H9 (cell line): ENCODE measurements at regions not wholly inside any gene's neighbourhood (a gene's known extent, or its start where the extent isn't known, plus 50 kb on each side); places are given as distances from the start of the nearest gene placed in this dataset.
"Not testable (repeated sequence)": the region's sequence is repeated elsewhere in the genome, so short reads cannot be mapped to it uniquely, and the experiment has no call there.

Experiments used
- DNase-seq: peaks from one replicate; pipeline ENCODE4 v3.0.0-alpha.2; 2017
- H2AFZ ChIP-seq: one replicate; pipeline ENCODE4 v1.6.1; 2013; ENCODE audit warnings: mild to moderate bottlenecking, low read length, control low read depth, moderate library complexity
- H2AK5ac ChIP-seq: 2 replicates; pipeline ENCODE4 v1.6.1; 2013; ENCODE audit warnings: low read length, control low read depth, mixed read lengths; ENCODE audit not compliant: insufficient read length
- H2BK120ac ChIP-seq: one replicate; pipeline ENCODE4 v1.6.1; 2013; ENCODE audit warnings: low read depth, mild to moderate bottlenecking, low read length, control low read depth, inconsistent platforms; ENCODE audit not compliant: poor library complexity, severe bottlenecking
- H2BK12ac ChIP-seq: 2 replicates; pipeline ENCODE4 v1.6.1; 2013; ENCODE audit warnings: low read length, control low read depth, mixed read lengths, low read depth; ENCODE audit not compliant: insufficient read length
- H2BK15ac ChIP-seq: 2 replicates; pipeline ENCODE4 v1.6.1; 2013; ENCODE audit warnings: low read depth, low read length, control low read depth
- H2BK20ac ChIP-seq: one replicate; pipeline ENCODE4 v1.6.1; 2013; ENCODE audit warnings: low read depth, mild to moderate bottlenecking, low read length, control low read depth, inconsistent platforms; ENCODE audit not compliant: poor library complexity, severe bottlenecking
- H2BK5ac ChIP-seq: 2 replicates; pipeline ENCODE4 v1.6.1; 2013; ENCODE audit warnings: low read length, control low read depth, mixed read lengths; ENCODE audit not compliant: insufficient read length
- H3K14ac ChIP-seq: 2 replicates; pipeline ENCODE4 v1.6.1; 2013; ENCODE audit warnings: low read length, control low read depth; ENCODE audit not compliant: insufficient read depth
- H3K18ac ChIP-seq: 2 replicates; pipeline ENCODE4 v1.6.1; 2013; ENCODE audit warnings: low read depth, mild to moderate bottlenecking, mixed read lengths, low read length, control low read depth; ENCODE audit not compliant: insufficient read length
- H3K23ac ChIP-seq: 2 replicates; pipeline ENCODE4 v1.6.1; 2013; ENCODE audit warnings: low read length, control low read depth, mixed read lengths, low read depth; ENCODE audit not compliant: insufficient read length
- H3K23me2 ChIP-seq: 2 replicates; pipeline ENCODE4 v1.6.1; 2013; ENCODE audit warnings: low read depth, mild to moderate bottlenecking, mixed read lengths, low read length, control low read depth; ENCODE audit not compliant: insufficient read length, poor library complexity, severe bottlenecking
- H3K27ac ChIP-seq: 2 replicates; pipeline ENCODE4 v1.5.1; 2013; ENCODE audit warnings: low read length, control low read depth, mixed read lengths, low read depth; ENCODE audit not compliant: insufficient read length
- H3K27me3 ChIP-seq: 2 replicates; pipeline ENCODE4 v1.6.1; 2013; ENCODE audit warnings: low read length, control low read depth, inconsistent platforms; ENCODE audit not compliant: insufficient read depth
- H3K4ac ChIP-seq: 2 replicates; pipeline ENCODE4 v1.6.1; 2013; ENCODE audit warnings: low read depth, mild to moderate bottlenecking, control low read depth, inconsistent platforms, low read length, moderate library complexity
- H3K4me1 ChIP-seq: 2 replicates; pipeline ENCODE4 v1.6.1; 2013; ENCODE audit warnings: low read length, control low read depth, inconsistent platforms; ENCODE audit not compliant: insufficient read depth
- H3K4me2 ChIP-seq: 2 replicates; pipeline ENCODE4 v1.6.1; 2013; ENCODE audit warnings: low read length, control low read depth, mixed read lengths; ENCODE audit not compliant: insufficient read length, insufficient read depth
- H3K56ac ChIP-seq: 2 replicates; pipeline ENCODE4 v1.6.1; 2013; ENCODE audit warnings: low read depth, mild to moderate bottlenecking, mixed read lengths, low read length, control low read depth; ENCODE audit not compliant: insufficient read length
- H3K79me1 ChIP-seq: 2 replicates; pipeline ENCODE4 v1.6.1; 2013; ENCODE audit warnings: low read depth, mild to moderate bottlenecking, moderate library complexity, low read length, control low read depth, inconsistent platforms; ENCODE audit not compliant: insufficient read depth, poor library complexity, severe bottlenecking
- H3K79me2 ChIP-seq: 2 replicates; pipeline ENCODE4 v1.6.1; 2013; ENCODE audit warnings: low read length, control low read depth, inconsistent platforms; ENCODE audit not compliant: insufficient read depth
- H3K9ac ChIP-seq: 2 replicates; pipeline ENCODE4 v1.6.1; 2013; ENCODE audit warnings: low read length, control low read depth, mixed read lengths; ENCODE audit not compliant: insufficient read length; ENCODE audit errors: extremely low read depth
- H3K9me3 ChIP-seq: one replicate; pipeline ENCODE4 v1.6.1; 2013; ENCODE audit warnings: low read depth, low read length, inconsistent platforms; ENCODE audit not compliant: control insufficient read depth
- H3T11ph ChIP-seq: one replicate; pipeline ENCODE4 v1.6.1; 2013; ENCODE audit warnings: mild to moderate bottlenecking, low read length, control low read depth, inconsistent platforms
- H4K20me1 ChIP-seq: one replicate; pipeline ENCODE4 v1.6.1; 2013; ENCODE audit not compliant: control insufficient read depth, insufficient read length, insufficient read depth
- H4K5ac ChIP-seq: 2 replicates; pipeline ENCODE4 v1.6.1; 2013; ENCODE audit warnings: low read depth, mild to moderate bottlenecking, mixed read lengths, low read length, control low read depth; ENCODE audit not compliant: insufficient read length
- H4K8ac ChIP-seq: replicated peaks from 2 replicates; pipeline ENCODE4 v1.6.1; 2013; ENCODE audit warnings: low read length, control low read depth, mixed read lengths, low read depth; ENCODE audit not compliant: insufficient read length
- H4K91ac ChIP-seq: 2 replicates; pipeline ENCODE4 v1.6.1; 2013; ENCODE audit warnings: low read depth, mild to moderate bottlenecking, moderate library complexity, mixed read lengths, low read length, control low read depth; ENCODE audit not compliant: insufficient read length
- H3K27ac Mint-ChIP-seq, 3 experiments: 2 replicates in 2 of 3; 3 replicates in 1 of 3; pipeline ENCODE4 v1.8.0; 2020 to 2021; ENCODE audit warnings: mixed read lengths in 3 of 3, mild to moderate bottlenecking in 1 of 3, moderate library complexity in 1 of 3
- H3K27me3 Mint-ChIP-seq: 2 replicates; pipeline ENCODE4 v1.8.0; 2021; ENCODE audit warnings: low read depth, mild to moderate bottlenecking, moderate library complexity, mixed read lengths
- H3K36me3 Mint-ChIP-seq, 3 experiments: 2 replicates in 2 of 3; 3 replicates in 1 of 3; pipeline ENCODE4 v1.8.0; 2020 to 2021; ENCODE audit warnings: low read depth in 3 of 3, mixed read lengths in 3 of 3; ENCODE audit not compliant: insufficient read depth in 1 of 3
- H3K4me1 Mint-ChIP-seq, 2 experiments: 2 replicates each; pipeline ENCODE4 v1.8.0; 2020; ENCODE audit warnings: mixed read lengths in 2 of 2
- H3K4me3 Mint-ChIP-seq, 2 experiments: 2 replicates in 1 of 2; 3 replicates in 1 of 2; pipeline ENCODE4 v1.8.0; 2020 to 2021; ENCODE audit warnings: mild to moderate bottlenecking in 2 of 2, mixed read lengths in 2 of 2, moderate library complexity in 1 of 2
- H3K9me3 Mint-ChIP-seq, 2 experiments: 2 replicates in 1 of 2; 3 replicates in 1 of 2; pipeline ENCODE4 v1.8.0; 2020; ENCODE audit warnings: mild to moderate bottlenecking in 2 of 2, mixed read lengths in 2 of 2, moderate library complexity in 1 of 2
- WGBS: extraction: QIAGEN DNeasy Blood & Tissue Kit; methylation state at CpG from one replicate; pipeline ENCODE4 v1.1.7; 2013; ENCODE audit warnings: missing lambda C conversion rate, low lambda C conversion rate, mixed read lengths; ENCODE audit not compliant: insufficient read length; ENCODE audit errors: extremely low coverage; 5-methylcytosine and 5-hydroxymethylcytosine counted together

DNA sequence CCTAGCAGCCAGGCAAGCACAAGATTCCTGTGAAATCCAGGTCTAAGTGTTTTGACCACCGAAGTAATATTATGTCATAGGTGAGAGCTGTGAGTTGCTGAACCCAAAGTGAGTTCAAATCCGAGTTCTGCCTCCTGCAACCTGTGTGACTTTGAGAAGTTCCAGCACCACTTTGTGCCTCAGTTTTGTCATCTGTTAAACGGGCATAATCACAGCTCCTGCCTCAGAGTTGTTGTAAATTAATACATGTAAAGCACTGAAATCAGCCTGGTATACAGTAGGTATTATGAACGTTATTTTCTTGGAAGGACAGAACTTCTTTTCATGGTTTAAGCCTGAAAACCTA is 152.5 kb upstream of the ALDH3B2 start:
- H3K9ac ChIP-seq, H2BK20ac ChIP-seq: not testable (repeated sequence)

GRCh38 chr11:67826028-67826950 is 151.9 kb upstream of the ALDH3B2 start:
- not testable (repeated sequence) for H3K9ac ChIP-seq, H4K5ac ChIP-seq, H3K9me3 Mint-ChIP-seq, H2BK15ac ChIP-seq, H2AFZ ChIP-seq, H3K4ac ChIP-seq, H2BK5ac ChIP-seq, H4K20me1 ChIP-seq, DNase-seq, H3K27ac ChIP-seq, H2BK20ac ChIP-seq, H3K9me3 ChIP-seq, H2AK5ac ChIP-seq, H3K14ac ChIP-seq, H2BK12ac ChIP-seq, H3K56ac ChIP-seq, H2BK120ac ChIP-seq, H3K79me2 ChIP-seq, H3K18ac ChIP-seq, H3K4me1 ChIP-seq, H3T11ph ChIP-seq, H3K36me3 Mint-ChIP-seq, H3K79me1 ChIP-seq, H3K23ac ChIP-seq, H3K23me2 ChIP-seq, H3K4me2 ChIP-seq, H4K8ac ChIP-seq, H3K27me3 ChIP-seq, H4K91ac ChIP-seq
- WGBS, result no CpG with 5 or more reads among the region's 25 CpGs
- Mint-ChIP-seq H3K4me1 (peaks cover 20 to 27% of the 10 kb centered on the region in 2 experiments), H3K27me3 (peaks cover 11% of the 10 kb centered on the region), H3K27ac (peak overlapping the region in 2 of 3 experiments; percentile 41 to 52; a peak in 3 of 7 replicates), H3K4me3 (0 out of 5 replicates have a peak overlapping the region, but pooled peaks of 1 of the 2 experiments have one; percentile 18)

More for the DNA sequence above, 152.5 kb upstream of the ALDH3B2 start:
- H3K4ac ChIP-seq, H3K23ac ChIP-seq, H3K4me3 Mint-ChIP-seq, H4K8ac ChIP-seq, H3K18ac ChIP-seq, H2BK12ac ChIP-seq, H4K20me1 ChIP-seq, H3K79me2 ChIP-seq, H3K4me1 ChIP-seq, DNase-seq, H2BK15ac ChIP-seq, H3T11ph ChIP-seq, H3K27ac Mint-ChIP-seq, H3K9me3 ChIP-seq, H3K14ac ChIP-seq, H2AFZ ChIP-seq, H3K4me2 ChIP-seq, H4K5ac ChIP-seq, H3K79me1 ChIP-seq, H3K36me3 Mint-ChIP-seq, H4K91ac ChIP-seq, H3K27ac ChIP-seq, H2AK5ac ChIP-seq, H2BK120ac ChIP-seq, H2BK5ac ChIP-seq, H3K27me3 ChIP-seq, H3K56ac ChIP-seq, H3K23me2 ChIP-seq, H3K9me3 Mint-ChIP-seq: not testable (repeated sequence)
- H3K27me3 Mint-ChIP-seq, result peaks cover 11% of the 10 kb centered on the region
- no CpG with 5 or more reads among the region's 4 CpGs for WGBS
- H3K4me1 Mint-ChIP-seq, result peaks cover 20 to 27% of the 10 kb centered on the region in 2 experiments
